CD4-positive, alpha-beta T cell treated with Interleukin-12 subunit alpha and Interleukin-12 subunit beta, for 1 hour (primary cell): ENCODE measurements at regions not wholly inside any gene's neighbourhood (a gene's known extent, or its start where the extent isn't known, plus 50 kb on each side); places are given as distances from the start of the nearest gene placed in this dataset.

Experiments used
- DNase-seq: peaks from one replicate; pipeline ENCODE4 v3.0.0-alpha.2; 2020

DNA sequence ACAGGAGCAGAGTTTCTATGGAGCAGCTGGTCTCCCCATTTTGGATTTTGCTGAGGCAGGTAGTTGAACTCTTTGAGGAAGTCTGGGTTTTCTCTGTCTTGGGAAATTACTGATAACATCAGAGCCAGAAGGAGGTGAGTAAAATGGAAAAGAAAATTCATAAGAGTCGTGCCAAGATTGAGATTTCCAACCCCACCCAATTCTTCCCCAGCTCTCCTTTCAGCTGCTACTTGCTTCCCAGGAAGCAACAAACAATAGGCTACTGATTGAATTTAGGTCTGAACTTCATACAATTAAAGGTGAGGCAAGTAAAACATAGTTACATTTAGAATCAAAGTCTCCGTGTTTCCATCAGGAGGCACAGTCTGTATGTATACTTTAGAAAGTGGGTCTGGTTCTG, 54.6 kb upstream of the EOLA2 start:
- DNase-seq, result no peak

DNA sequence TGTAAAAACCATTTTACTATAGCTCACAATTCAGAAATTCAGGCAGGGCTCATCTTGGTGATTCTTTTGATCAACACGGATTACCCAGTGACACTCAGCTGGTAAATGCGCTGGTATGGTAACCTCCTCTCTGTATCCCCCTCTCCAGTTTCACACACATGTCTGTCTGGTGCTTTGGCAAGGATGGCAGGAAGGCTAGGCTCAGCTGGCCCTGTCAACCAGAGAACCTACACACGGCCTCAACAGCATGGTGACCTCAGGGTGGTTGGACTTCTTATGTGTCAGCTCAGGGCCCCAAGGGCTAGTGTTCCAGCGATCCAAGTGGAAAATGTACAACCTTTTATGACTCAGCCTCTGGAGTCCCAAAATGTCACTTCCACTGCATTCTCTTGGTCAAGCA, 55.7 kb upstream of the EOLA2 start:
- DNase-seq, result no peak

DNA sequence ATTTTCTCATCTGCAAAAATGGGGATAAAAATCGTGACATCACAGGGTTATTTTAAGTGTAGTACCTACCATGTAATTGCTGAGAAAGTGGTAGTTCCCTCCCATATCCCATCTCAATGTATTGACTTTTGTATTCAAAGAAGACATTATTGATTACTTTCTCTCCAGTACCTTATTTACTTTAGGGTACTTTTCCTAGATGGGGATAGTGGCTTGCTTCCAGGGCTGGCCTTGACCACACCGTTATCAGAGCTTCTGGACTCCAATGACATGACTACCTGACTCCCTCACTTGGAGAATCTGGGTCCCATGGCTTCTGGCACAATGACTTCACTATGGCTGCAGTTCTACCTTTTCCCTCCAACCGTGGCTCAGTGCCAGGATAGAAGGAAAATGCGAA, 58.2 kb upstream of the EOLA2 start:
- DNase-seq, result no peak

DNA sequence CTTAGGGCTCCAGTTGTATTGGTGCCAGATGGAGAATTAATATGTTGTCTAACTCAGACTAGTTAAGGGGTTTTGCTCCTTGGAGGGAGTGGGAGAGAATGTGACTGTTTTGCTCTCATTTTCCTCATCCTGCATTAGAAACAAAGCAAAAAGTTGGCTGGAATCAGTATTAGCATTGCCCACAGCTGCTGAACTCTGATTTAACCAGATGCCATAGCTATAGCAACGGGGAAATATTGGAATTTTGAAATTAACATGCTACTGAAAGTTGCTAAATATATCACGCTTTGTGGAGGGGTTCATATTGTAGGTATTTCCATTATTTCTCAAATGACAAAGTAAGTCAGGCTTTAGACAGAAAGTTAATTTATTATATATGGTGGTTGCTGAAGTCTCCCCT, 66.7 kb upstream of the EOLA2 start:
- DNase-seq, result no peak

DNA sequence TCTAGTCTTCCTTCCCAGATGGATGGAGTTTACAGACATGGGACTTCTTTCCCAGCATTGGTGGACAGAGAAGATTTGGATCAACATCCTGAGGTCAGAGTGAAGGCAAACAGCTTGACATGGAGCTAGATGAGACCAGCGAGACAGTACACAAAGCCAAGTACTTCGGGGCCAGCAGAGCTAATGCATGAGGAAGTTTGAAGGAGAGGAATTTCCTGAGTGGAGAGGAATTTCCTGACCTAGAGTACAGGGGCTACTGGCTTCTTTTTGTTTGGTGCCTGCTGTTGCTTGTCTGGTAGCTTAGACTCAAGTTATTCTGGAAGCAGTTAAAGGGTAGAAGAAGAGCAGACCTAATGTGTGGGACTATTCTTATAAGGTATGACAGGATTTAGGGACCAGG, 69.1 kb upstream of the EOLA2 start:
- DNase-seq, result no peak

DNA sequence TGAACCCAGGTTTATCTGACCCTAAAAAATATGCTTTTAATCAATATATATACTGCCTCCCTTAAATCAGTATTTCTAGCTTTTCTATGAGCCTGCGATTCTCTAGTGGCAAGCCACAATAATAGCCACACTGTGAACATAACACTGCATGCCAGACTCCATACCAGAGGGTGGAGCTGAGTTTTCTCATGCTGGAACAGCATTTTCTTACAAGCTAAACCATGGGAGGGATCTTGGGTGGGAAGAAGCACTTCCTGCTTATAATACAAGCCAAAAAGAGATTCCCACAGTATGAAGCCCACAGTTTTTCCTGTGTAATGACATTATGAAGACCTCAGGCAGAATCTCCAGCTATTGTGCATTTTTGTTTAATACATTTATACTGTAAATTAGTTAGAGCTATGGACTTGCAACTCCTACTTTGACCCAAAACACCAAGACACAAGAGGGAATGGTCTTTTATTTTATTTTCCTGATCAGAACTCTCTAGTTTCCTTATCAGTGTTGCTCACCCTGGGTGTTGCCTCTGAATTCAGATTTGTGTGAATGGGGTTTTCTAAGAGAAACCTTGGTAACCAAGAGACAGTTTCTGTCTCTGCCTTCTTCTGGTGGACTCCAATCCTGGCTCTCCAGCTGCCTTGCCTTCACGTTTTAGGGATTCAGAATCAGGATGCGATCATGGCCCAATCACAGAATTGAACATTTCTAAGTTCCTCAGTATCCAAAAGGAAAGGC, 74.5 kb upstream of the EOLA2 start:
- DNase-seq, result no peak

DNA sequence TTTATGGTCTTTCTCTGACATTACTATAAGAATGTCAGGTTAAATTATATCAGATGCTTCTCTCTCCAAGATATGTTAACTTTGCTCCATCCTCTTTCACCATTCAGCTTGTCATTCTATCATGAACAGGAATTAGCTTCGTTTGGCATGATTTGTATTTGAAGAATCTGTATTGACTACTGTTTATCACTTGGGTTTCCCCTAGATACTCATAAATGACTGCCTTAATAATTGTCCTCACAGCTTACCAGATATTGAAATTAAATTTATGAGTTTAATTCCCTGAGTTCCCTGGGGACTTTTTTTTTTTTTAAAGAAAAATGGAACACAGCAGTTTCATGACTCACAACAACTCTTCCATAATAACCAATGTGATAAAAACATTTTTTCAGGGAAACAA, 76.2 kb upstream of the EOLA2 start:
- DNase-seq, result no peak

DNA sequence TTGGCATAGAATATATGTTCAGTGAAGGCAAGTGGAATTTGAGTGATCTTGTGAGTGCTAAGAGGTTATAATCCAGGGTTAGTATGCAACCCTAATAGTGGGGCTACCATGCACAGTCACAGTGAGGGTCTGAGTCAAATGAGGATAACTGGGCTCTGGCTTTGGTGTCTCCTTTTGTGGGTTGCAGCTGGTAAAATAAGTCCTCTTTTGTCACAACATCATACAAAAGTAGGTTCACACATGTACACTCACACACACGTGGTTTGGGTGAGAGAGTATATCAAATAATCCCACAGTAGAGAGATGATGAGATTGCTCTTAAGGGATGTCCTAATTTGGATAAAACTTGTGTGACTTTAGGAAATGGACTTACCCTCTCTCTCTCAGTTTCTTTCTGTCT, 79.6 kb upstream of the EOLA2 start:
- no peak for DNase-seq

DNA sequence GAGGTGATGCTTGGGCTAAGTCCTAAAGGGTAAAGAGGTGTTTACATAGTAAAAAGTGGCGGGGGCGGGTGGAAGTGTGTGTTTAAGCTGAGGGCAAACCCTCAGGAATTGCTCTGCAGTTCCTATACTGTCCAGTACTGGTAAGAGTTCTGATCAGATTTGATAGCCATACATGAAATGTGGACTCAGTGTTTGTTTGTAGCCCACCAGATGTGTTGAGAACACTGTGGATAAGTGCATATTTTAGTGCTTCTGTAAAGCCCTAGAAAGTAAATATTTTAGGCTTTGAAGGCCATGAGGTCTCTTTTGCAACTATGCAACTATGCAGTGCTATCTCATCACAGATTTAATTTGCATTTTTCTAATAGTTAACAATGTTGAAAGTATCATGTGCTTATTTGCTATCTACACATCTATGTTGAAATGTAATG, 80.7 kb upstream of the EOLA2 start:
- no peak for DNase-seq

DNA sequence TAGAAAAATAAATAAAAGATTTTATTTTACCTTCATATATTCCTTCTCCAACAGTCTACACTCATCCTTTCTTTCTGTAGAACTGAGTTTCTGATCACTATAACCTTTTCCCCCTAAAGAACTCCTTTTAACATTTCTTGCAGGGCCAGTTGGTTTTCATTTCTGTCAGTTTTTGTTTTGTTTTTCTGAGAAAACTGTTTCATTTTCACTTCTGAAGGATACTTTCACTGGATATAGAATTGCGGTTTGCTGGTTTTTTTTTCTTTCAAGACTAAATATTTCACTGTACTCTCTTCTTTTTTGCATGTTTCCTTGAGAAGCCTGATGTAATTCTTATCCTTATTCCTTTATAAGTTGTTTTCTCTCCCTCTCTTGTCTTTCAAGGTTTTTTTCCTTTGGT, 90.4 kb upstream of the EOLA2 start:
- no peak for DNase-seq

DNA sequence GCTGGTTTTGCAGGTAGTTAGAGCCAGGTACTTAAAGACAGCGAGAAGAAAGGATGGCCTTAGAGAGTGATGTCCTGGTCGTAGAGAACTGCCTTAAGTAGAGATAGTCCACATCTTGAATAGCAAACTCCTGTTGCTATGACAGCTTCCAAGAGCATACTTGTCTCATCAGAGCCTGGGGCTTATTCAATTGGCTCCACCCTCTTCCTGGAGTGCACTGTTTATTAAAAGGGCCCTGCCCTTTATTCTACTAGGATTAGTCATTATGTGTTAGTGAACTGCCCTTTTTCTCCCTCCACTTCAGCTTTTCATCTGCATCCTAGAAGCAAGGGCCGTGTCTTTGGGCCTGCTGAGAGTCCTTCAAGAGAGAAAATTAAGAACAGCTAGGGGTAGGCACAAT, 94.5 kb upstream of the EOLA2 start:
- DNase-seq, result no peak

DNA sequence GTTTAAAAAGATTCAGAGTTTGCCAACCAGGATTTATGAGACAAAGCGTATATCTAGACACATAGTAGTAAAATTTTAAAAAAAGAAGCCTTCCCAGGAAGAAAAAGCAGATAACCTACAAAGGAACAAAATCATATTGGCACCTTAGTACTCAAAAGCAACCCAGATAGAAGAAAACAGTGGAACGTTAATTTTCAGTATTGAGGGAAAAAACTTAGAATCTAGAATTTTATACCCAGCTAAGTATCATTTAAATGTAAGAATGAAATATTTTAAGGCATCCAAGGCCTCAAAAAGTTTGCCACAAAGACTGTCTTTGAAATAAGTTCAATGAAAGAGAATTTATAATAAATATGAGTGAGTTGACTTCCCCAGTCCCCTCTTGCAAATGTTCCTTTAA, 96.5 kb upstream of the EOLA2 start:
- no peak for DNase-seq

DNA sequence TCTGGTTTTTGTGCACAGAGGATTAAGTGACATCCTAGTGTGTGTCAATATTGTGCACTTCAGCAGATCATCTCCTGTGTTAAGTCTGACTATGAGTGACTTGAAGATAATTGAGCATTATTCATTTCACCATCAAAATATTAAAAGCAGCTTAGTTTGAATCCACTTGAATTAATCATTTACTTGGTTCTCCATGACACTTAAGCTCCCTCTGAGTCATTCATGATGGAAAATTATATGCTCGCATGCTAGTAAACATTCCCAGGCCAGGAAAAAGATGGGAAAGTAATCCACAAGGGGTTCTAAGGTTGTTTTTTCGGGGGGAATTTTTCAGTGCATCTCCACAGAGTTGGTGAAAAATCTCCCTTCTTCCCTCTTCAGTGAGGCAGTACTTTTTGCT, 97.2 kb upstream of the EOLA2 start:
- DNase-seq, result no peak

DNA sequence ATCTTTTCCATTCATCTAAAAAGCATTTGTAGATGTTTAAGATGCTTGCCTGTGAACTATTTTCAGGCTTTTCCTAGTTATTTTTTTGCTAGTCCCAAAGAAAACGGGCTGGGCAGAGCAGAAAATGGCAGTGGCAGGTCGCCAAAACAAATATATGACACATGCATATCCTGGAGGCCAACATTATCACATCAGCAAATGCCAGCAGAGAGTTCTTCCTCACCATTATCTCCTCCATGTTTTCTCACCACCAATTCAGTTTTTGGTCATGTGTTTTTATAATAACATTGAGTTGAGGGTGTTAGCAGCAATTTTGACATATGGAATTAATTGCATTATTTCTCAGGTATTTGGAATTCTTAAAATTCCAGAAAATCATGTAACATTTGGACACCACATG, 97.9 kb upstream of the EOLA2 start:
- DNase-seq, result no peak

DNA sequence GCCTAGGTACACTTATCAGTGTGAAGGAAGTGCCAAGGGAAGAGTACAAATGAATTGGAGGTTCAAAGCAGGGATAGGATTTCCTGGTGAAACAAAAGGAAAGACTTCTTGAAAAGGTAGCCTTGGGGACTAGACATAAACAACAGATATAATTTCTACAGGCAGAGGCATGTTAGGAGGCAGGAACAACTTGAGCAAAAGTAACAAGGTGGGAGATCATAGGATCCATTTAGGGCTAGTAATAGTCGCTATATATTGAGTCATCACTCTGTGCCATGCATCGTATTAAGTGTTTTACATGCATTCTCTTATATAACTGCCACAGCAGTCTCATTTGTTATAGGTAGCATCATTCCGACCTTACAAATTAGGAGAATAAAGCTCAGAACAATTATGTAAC, 98.3 kb upstream of the EOLA2 start:
- DNase-seq, result no peak

DNA sequence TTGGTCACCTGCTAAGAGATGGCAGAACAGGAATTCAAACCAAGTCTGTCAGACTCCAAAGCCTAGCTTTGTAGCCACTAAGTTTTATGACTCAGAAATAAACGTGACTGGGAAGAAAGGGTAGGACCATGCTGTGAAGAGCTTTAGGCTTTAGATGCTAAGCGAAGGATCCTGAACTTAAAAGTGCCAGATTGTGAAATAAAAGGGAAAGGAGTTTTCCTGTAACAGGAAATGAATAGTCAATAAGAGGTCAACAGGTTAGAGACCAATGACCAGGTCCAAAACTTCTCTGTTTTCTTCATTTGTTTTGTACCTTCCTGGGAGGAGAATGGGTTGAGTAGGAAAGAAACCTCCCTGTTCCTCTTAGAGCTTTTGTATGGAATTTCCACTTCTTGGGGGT, 98.8 kb upstream of the EOLA2 start:
- DNase-seq, result no peak

DNA sequence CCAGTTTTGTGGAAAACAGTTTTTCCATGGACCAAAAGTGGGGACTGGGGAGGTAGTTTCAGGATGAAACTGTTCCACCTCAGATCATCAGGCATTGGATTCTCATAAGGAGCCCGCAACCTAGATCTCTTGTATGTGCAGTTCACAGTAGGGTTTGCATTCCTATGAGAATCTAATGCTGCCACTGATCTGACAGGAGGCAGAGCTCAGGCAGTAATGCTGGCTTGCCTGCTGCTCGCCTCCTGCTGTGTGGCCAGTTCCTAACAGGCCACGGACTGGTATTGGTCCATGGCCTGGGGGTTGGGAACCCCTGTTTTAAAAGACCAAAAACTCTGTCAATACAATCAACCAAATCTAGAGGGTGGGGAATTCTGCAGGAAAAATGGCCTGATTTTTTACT, 100.0 kb upstream of the EOLA2 start:
- no peak for DNase-seq

DNA sequence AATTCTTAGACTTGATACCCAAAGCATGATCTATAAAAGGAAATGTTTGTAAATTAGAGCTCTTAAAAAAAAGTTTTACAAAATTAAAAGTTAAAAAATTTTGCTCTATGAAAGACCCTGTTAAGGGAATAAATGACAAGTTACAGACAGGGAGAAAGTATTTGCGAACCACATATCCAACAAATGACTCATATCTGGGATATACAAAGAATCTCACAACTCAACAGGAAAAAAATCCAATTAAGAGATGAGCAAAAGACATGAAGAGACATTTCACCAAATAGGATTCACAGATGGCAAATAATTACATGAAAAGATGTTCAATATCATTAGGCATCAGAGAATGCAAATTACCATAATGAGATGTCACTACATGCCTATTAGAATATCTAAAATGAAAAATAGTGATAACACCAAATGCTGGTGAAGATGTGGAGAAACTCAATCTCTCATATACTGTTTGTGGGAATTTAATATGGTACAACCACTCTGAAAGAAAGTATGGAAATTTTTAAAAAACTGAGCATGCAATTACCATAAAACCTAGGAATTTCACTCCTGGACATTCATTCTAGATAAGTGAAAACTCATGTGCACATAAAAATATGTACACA, 100.8 kb upstream of the EOLA2 start:
- no peak for DNase-seq

DNA sequence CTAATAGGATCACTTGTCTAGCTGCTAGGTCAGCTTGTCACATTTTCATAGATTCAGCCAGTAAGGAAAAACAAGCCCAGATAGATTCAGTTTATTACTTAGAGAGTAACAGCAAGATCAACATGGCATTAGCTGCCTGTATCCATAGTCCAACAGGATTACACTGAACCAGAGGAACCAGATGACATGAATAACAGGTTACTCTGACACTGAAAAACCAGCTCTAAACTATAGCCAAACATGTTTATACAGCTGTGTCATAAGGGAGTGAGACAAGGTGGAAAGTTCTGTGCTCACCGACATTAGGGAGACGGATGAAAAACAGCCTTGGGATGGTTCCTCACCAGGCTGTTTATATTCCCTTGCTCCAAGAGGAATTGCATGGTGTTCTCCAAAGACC, 102.9 kb upstream of the EOLA2 start:
- DNase-seq, result no peak

DNA sequence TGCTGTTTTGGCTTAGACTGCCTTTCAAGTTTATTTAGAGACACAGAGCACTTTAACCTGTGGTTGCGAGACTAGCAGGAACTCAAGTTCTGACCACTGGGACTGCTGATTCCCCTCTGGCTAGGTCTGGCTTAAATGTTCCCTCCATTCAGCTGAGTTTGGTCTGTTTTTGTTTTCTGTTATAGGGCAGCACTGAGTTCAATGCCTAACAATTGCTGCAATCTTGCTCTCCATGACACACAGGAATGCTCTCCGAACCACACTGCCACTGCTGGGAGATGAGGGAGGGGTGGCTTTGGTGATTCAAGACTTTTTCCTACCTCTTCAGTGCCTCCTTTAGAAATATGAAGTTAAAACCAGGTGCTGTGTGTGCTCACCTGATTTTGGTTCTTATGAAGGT, 106.3 kb upstream of the EOLA2 start:
- DNase-seq, result no peak

DNA sequence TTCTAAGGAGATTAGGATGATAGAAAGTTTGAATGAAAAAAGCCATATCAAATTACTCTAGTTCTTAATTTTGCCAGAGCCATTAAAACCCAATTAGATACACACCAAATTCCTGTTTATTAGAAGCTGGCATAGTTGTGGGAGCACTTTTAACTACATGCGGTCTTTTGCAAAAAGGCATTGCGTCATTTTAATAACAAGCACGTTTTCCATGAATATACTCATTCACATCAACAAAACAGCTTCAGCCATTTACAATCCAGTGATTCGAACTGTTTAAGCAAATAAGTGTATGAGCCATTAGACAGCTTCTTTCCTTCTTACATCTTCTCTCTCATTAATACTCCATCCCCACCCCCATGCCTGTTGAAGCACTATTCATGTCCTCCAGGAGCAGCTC, 109.5 kb upstream of the EOLA2 start:
- DNase-seq, result no peak

DNA sequence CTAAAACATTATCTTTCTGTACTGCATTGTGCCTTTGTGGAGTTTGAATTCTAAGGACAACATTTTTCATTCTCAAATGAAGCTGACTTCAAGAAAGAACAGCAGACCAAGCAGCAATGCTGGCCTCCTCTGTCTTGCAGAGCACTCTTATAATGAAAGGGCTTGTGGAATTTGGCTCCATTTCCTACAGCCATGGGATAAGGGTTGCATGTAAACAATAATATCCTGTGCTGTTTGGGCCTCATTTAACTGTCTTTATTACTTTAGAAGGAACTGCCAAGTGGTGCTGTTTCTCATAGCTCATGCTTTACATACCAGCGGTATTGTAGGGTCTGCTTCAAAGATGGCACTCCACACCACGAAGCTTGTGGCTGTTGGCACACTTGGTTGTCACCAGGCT, 111.4 kb upstream of the EOLA2 start:
- DNase-seq, result no peak

DNA sequence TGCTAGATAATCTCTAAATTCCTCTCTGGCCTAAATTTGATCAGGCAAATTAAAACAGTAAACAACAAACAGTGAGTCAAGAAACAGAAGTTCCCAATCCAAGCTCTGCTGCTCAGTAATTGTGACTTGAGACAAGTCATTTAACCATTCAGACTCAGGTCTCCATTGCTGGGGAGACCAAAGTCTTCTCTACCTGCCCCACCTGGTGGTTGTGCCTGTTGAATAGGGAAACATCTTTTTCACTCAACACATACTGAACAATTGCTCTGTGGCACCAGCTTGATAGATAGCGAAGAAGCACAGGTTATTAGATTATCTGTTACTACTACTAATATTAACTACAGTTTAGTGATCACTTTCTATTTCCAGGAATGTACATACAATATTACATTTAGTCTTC, 112.1 kb upstream of the EOLA2 start:
- DNase-seq, result no peak

DNA sequence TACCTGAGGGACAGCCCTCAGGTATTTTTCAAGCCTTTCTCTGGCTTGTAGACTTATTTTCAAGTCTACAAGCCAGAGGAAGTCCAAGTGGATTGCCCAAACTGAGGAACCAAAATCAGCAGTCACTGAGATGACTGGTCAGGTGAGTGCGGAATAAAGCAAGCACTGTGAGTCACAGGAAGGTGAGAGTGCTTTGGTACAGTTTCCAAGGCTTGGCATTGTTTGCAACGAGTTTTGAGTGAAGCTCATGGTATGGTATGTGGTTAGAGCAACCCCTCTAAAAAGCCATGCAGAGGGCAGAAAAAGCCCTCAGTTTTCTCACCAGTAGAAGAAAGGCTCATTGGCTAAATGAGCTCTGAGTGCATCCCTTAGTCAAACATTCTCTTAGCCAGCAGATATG, 112.8 kb upstream of the EOLA2 start:
- DNase-seq, result no peak

DNA sequence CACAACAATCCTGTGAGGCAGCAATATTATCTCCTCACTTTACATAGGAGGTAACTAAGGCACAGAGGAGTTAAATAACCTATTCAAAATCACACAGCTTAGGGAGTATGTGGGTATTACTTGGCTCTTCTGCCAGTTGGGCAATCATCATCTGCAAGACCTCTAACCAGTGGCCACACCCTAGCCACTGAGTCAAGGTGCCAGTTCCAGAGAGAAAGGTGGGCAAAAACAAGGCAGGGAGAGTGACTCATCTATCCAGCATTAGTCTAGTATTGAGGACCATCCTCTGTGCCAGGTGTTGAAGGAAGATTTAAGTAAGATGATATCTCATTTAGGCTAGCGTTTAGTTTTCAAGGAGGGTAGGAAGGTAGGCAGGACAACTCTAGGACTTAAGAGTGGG, 113.9 kb upstream of the EOLA2 start:
- DNase-seq, result no peak
